HG02938 (cell line): ENCODE measurements at regions not wholly inside any gene's neighbourhood (a gene's known extent, or its start where the extent isn't known, plus 50 kb on each side); places are given as distances from the start of the nearest gene placed in this dataset.
A peak's percentile ranks its signal among the peaks of the same experiment; 100 is the strongest.

Experiments
- ATAC-seq: cut with Tn5 transposase; IDR thresholded peaks from one replicate; pipeline ENCODE4 v1.9.1; 2021; ENCODE audit warnings: mild to moderate bottlenecking, moderate library complexity; ENCODE audit not compliant: unreplicated experiment

GRCh38 chr12:24724814-24725213, 224.1 kb downstream of the BCAT1 start:
- no peak for ATAC-seq

- no peak for ATAC-seq
Observed at GRCh38 chr12:24723759-24724158, 225.1 kb downstream of the BCAT1 start.

GRCh38 chr12:24721191-24721590, 227.7 kb downstream of the BCAT1 start:
- ATAC-seq: no peak

GRCh38 chr12:24719293-24719721, 229.6 kb downstream of the BCAT1 start:
- ATAC-seq: peak; percentile 94

- ATAC-seq: no peak
Observed at GRCh38 chr12:24718617-24719016, 230.3 kb downstream of the BCAT1 start.

DNA sequence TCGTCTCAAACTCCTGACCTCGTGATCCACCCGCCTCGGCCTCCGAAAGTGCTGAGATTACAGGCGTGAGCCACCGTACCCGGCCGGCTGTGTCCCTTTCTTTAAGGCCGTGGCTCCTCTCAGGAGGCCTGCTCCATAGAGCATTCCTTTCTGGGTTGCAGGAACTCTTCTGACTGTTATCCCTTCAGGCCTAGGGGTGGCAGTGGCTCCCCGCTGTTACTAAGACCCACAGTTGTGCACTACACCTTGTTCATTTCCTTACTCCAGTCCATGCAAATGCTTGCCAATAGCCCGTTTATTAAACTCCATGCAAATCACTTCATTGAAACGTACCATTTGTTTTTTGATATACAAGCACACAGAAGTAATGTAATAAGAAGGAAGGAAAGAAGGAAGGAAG, 234.7 kb downstream of the BCAT1 start:
- no peak for ATAC-seq

DNA sequence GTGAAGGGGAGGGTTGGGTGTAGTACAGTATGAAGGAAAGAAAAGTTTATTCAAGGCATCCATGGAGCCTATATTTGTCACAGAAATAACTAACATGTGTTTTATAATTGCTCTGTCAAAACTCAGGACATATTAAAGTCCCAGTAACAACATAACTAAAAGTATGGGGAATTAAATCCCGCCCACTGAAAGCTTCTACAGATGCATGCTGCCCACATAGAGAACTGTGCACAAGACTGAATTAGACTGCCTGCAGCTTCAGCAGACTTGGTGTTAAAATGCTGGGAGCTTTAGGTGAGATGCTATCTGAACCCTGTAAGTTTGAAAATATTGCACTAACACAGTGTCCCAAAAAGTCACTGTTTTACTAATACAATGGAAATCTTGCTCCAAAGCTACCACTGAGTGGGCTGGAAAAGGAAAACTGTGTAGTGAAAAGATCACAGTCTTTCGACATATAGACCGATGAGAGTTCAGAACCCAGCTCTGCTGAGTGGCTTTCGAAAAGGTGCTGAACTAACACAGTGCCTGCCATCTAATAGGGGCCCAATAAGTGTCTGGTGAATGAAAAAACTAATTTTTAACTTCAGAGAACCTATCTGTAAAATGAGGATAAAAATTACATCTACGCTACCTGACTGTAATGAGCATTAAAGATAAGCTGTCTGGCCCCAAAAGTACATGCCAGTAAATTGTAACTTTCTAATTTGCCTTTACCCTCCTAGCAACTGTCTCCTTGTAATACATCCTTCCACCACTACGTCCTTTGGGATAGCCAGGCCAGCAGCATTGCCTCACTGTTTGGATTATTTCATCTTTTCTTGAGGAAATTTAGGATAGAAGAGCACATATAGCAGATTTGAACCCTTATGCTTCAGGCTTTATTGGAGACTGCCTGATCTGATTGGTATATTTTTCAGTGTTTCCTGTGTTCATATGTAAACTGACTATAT, 237.6 kb downstream of the BCAT1 start:
- no peak for ATAC-seq

DNA sequence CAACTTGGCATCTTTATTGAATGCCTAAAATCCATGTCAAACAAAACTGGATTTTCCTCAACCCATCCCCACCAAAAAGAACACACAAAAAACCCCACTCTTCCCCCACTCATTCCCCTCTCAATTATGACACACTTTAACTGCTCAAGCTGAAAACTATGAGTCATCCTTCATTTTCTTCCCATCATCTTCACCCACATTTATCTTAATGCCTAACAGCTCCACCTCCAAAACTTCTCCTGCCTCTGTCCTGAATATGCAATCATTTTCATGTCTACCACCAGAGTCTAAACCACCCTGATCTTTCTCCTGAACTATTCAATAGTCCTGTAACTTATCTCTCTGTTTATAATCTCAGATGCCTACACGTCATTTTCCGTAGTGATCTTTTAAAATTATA, 239.7 kb downstream of the BCAT1 start:
- no peak for ATAC-seq

DNA sequence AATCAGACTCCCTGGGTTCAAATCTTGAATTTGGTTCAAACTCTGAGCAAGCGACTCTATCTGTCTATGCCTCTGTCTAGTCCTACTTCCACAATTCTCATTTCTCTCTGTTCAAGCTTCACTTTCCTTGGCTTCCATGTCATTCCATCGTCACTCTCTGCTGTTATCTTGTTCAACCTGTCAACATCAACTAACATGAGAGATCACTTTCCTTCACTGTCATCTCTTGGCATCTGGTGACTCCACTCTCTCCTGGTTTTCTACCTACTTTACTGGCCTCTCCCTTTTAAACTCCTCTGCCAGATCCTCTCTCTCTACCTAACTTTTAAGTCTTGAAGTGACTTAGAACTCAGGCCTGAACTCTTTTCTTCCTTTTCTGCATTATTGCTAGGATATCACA, 240.2 kb downstream of the BCAT1 start:
- ATAC-seq: no peak

GRCh38 chr12:24708043-24708442, 240.9 kb downstream of the BCAT1 start:
- no peak for ATAC-seq

DNA sequence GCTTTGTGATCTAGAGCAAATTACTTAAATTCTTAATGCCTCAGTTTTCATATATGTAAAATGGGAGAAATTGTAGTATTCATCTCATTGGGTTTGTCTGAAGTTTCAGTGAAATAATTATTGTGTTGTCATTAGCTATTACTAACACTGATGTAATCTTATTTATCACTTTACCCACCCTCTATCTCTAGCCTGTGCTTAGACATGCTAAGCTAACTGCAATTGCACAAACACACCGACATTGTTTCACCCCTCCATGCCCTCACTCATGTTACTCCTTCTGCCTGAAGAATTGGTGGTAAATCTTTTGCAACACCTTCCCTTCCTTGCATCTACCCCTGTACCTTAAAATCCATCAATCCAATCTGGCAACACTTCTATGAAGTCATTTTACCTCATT, 241.6 kb downstream of the BCAT1 start:
- no peak for ATAC-seq

GRCh38 chr12:24705741-24706358, 243.1 kb downstream of the BCAT1 start:
- peak; percentile 99 for ATAC-seq

- no peak for ATAC-seq
Observed at GRCh38 chr12:24705216-24705615, 243.7 kb downstream of the BCAT1 start.

GRCh38 chr12:24701343-24701742, 247.6 kb downstream of the BCAT1 start:
- ATAC-seq: no peak

- ATAC-seq: no peak
Observed at GRCh38 chr12:24698972-24699371, 249.9 kb downstream of the BCAT1 start.

- ATAC-seq: no peak
Observed at GRCh38 chr12:24697769-24698168, 251.1 kb downstream of the BCAT1 start.

- ATAC-seq: no peak
Observed at GRCh38 chr12:24697295-24697694, 251.6 kb downstream of the BCAT1 start.

GRCh38 chr12:24696800-24697199, 252.1 kb downstream of the BCAT1 start:
- no peak for ATAC-seq

GRCh38 chr12:24695657-24696329, 253.1 kb downstream of the BCAT1 start:
- ATAC-seq: no peak

DNA sequence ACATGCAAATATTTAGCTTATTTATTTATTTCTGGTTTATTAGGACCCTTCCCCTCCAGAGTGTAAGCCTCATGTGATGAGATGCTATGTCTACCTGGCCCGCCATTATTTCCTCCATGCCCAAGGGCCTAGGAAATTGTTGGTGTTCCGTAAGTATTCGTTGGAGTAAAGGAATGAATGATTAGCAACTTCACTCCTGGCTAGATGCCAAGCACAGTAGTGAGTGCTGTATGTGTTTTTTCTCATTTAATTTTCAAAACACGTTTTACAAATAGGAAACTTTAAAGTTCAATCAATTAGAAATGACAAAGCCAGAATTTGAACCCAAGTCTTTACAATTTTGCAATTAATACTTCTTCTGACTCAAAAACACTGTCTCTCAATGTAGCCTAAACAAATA, 253.8 kb downstream of the BCAT1 start:
- no peak for ATAC-seq

GRCh38 chr12:24688601-24689000, 260.3 kb downstream of the BCAT1 start:
- no peak for ATAC-seq

- ATAC-seq: no peak
Observed at GRCh38 chr12:24681570-24681969, 267.3 kb downstream of the BCAT1 start.
